SK-N-DZ (cell line): ENCODE measurements at regions not wholly inside any gene's neighbourhood (a gene's known extent, or its start where the extent isn't known, plus 50 kb on each side); places are given as distances from the start of the nearest gene placed in this dataset.
"Not testable (repeated sequence)": the region's sequence is repeated elsewhere in the genome, so short reads cannot be mapped to it uniquely, and the experiment has no call there.

Experiments used
- DNase-seq: peaks from one replicate; pipeline ENCODE4 v3.0.0-alpha.2; 2015; ENCODE audit warnings: low spot score

DNA sequence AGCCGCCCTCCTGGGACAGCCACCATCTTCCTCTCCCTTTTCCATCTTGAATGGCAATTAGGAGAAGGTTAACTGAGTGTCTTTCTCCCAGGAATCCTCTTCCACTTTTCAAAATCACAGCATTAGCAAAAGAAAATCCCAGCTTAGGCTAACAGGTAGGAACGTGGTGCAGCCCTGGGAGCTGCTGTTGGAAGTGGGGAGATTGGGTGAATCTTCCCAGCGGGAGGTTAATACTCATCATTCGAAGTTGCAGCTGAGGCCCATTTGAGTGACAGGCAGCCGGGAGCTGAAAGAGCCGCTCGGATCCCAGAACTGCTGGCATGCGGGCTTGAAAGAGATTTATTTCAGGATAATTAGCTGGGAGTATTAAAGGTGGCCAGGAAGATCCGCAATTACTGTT lies 306.0 kb downstream of the BCL11A start:
- no peak for DNase-seq

DNA sequence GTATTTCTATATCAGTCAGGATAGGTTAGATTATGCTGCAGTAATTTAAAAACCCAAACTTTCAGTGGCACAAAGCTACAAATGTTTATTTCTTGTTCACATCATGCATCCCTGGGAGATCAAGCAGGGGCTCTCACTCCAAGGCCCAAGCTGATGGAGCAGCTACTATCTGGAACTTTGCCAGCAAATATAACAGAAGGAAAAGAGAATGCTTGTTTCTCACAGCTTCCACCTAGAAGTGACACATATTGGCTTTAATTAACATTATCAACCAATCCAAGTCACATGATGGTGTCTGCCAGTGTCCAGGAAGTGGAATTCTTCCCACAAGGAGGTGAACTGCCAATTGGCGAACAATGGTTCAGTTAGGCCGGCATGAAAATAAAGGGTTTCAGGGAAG lies 306.9 kb downstream of the BCL11A start:
- no peak for DNase-seq

DNA sequence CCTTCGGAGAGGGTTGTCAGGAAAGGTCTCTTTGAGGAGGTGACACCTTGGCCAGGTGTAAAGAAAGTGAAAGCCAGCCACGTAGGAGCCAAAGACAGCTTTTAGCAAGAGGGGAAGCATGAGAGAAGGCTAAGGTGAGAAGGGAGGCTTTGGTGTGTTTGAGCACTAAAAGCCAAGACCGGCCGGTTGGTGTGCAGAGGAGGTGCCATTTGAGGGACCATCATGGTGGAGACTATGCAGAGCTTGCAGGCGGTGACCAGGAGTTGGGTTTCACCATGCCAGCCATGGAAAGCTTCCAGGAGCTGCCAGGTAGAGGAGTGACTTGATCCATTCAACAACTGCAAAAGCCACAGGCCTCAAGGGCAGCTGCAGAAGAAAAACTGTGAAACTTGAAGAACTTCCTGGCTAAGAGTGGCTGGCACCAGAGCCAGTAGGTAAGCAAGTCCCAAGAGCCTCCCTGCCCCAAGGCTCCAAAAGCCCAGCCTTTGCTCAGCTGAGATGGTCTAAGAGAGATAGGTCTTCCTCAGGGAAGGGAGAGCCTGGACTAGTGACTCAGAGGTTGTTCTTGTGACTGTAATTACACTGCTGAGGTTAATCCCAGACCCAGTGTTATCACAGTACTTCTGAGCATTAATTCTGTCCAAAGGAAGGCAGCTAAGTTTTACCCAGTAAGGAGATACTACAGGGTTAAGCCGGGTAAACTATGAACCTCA lies 319.0 kb downstream of the BCL11A start:
- DNase-seq: no peak

DNA sequence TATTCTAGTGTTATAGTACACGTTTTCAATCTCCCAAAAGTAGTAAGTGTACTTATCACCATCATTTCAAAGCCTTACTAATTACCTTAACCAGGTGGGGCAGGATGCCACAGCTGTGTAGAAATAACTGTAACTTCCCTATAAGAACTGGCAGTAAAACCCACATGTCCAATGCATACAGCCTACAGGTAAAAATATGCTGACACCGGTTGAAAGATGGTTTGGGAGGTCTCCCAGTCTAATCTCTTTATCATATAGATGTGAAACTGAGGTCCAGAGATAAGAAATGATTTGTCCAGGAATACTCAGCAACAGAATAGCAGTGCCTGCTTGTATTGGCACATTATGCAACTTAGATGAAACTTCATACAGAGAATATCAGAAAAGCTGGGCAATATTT lies 322.9 kb downstream of the BCL11A start:
- no peak for DNase-seq

DNA sequence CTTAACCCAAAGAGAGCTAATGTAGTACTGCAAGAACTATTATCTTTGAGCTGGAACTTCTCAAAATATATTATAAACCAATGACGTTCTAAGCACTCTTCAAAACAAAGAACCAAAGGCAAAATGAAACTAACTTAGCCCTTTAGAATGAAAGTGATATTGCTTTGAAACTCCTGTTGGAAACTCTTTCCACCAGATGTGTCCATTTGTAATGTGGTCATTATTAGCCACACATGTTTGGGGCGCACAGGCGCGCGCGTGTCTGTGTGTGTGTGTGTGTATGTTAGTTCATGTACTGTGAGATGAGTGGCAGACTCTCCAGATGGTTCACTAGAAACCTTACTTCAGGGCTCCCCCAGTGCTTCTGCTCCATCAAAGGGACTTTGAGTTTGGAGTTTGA lies 323.4 kb downstream of the BCL11A start:
- DNase-seq: no peak

DNA sequence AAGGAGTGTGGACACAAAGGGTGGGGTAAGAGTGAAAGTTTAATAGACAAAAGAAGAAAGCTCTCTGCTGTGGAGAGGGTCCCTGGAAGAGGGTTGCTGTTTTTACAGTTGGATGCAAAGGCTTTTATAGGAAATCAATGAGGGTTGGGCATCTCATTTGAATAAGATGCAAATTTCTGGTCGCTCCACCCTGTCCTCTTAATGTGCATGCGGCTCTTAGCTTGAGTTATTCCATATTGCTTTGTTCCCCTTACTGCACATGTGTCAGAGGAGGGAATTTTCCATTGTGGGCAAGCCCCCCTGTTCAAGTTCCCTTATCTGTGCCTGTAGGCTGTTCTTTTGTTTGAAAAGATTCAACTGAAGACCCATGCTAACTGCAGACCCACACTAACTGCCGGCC lies 326.5 kb downstream of the BCL11A start:
- no peak for DNase-seq

DNA sequence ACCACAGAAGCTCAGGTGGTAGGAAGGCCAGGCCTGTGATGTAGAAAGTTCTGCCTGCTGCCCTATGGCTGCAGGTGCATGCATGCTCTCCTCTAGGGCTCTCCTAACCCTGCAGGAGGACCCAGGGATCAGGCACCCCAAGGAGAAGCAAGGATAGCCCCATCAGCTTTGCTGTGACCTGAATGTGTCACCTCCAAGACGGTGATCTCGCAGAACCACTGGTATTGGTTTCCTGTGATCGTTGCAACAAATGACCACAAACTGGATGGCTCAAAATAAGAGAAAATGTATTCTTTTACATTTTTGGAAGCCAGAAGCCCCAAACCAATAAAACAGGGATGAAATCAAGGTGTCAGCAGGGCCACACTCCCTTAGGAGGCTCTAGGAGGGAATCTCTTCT lies 327.3 kb downstream of the BCL11A start:
- no peak for DNase-seq

DNA sequence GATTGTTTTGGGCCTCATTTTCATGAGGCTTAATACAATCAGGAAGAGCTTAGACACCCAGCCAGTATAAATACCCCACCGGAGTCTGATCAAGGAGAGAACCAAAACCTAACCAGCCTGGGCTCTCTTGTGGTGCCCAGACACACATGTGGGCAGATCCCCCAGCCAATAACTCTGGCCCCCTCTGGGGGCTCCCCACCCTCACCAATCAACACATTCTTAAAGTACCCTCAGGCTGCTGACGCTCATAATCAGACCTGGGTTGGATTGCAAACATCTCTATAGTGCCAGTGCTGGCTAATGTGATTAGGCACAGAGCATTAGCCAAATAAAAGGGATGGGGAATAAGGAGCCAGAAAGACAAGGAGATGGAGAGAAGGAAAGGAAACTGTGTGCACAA lies 329.6 kb downstream of the BCL11A start:
- no peak for DNase-seq

DNA sequence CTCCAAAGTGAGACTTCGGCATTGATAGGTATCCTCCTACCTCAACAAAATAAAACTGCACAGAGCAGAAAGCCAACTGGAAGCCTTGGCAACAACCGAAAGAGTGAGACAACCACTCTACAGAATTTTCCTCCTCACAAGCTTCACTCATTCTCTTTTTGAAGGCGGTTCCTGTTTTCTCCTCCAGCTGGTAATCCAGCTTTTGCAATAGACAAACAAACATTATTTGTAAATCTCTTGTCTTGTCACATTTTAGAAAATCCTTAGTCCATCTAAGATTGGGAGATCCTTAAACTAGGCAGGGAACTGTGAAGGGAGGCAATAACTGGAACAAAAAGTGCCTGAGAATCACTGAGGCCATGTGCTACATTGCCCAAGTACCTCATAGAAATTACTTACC lies 332.4 kb downstream of the BCL11A start:
- no peak for DNase-seq

DNA sequence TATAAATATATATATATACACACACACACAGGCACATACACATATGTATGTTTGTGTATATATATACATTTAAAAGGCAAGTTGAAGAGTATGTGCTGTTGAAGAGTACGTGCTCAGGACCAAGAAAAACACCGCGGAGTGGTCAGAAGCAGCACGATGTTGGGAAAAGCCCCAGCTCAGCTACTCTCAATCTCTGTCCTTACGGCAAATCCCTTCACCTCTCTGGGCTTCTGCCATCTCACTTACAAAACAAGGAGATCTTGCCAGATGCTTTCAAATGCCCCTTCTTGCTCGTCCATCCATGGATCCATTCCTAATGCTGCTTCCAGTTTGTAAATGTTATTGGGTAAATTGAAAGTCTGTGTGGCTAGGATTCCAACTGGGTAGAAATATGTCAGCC lies 333.9 kb downstream of the BCL11A start:
- no peak for DNase-seq

DNA sequence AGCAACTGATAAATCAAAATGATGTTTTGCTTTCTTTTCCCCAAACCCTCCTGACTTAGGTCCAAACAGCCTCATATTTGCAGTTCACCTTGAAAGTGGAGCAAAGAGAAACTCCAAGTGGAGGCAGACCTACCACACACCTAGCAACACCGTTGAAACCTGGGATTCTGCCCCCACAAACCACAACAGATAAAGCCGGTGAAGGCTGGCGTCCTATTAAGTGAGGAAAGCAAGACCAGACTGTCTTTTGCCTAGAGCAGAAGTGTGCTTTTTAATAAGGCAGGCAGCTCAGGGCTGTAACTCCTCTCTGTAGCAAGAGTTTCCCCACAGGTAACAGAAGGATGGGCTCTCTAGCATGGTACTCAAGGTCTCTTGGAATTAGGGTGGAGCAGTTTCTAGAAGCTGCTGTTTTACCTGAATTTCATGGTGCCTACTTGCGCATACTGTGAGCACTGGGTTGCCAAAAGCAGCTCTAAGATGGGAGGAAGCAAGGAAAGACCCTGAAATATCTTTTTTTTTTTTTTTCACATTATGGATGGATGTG lies 336.9 kb downstream of the BCL11A start:
- DNase-seq: no peak

DNA sequence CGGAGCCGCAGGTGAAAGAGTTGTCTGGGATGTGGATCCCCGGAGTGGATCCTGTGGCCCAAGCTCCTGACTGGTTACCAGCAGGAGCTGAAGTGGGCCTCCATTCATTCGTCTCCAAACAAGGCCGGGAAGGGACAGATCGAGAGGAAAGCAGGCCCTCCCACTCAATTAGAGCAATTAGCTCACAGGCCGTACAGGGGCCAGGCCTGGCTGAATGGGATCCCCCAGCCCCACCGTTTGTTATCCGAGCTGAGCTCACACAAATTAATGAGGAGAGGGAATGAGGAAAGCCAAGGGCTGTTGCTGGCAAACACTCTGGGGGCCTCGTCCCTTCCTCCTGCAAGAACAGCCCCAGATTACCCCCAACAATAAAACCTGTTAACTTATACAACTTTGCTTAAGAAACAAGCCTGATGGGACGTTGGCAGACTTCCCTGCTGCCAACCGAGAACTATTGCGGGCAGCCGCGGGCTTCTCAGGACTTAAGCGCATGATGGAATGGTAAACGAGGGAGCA lies 338.0 kb downstream of the BCL11A start:
- DNase-seq: peak; percentile 13

DNA sequence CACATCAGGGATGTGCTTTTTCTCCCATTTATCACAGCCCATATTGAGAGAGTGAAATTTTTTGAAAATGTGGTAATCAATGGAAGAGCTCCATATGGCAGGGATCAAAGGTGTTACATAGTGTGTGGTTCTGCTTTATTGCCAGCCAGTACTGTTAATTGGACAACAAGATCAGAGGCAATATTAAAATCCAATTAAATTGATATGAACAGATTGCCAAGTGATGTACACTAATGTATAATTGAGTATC lies 338.9 kb downstream of the BCL11A start:
- DNase-seq: no peak

DNA sequence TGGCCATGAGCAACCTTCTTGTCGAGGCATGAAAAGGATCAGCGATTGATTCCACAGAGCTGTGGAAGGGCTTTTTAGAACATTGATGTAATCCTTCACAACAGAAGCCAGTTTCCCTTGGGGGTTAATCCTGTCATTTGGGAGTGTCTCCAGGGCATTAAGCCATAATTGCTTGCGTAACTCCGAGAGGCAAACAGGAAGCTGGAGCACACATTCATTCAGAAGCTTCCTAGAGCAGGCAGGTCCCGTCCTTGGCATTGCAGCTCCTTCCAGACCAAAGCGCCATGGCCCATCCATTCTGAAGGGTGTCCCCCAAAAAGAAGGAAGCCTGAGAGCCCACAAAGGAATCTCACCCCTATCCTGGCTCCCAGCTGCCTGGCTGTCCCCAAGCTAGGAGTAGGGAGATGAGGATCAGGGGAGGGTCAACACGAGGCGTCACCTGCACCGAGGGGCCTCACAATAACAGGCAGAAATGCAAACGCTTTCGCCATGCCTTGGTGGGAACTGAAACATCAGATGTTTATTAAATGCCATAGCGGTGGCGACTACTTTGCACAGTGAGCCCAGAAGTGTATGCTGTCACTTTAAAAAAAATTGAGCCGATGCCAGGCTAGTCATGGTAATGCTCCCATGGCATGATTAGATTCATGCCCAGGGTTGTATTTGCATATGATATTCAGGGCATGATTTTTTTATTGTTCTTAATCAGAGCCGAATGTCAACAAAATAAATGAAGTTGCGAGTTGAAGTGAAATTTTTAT lies 339.4 kb downstream of the BCL11A start:
- no peak for DNase-seq

DNA sequence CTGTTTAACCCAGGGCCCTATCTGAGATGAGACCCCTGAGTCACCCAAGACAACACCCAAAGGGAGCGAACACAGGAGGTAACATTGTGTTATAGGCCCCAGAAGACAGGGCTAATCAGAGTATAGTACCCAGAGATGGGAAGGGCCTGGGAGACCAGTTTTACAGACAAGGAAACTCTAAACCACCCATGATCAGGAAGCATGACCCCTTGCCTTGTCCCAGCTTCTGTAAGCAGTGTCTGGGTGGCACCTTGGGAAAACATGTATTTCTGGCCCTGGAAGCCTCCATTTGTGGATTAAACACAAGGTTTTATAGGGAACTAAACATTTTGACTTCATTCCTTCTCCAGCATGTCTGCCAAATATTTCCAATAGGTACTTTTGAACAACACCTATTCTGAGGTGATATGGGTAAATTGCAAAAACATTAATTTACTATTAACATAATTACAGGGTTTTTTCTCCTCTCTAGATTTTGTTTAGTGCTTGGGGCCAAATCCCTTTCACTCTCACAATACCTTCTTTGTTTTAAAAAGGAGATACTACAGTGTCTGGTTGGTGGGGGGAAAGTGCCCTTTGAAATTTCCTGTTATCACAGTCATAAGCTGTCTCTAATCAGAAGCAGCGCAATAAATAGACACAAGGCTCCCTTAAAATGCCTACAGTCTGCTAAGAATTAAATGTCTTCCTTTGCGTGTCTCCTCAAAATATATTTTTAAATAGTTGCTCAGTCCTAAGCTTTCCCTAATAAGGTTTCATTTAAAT lies 341.1 kb downstream of the BCL11A start:
- DNase-seq: no peak

DNA sequence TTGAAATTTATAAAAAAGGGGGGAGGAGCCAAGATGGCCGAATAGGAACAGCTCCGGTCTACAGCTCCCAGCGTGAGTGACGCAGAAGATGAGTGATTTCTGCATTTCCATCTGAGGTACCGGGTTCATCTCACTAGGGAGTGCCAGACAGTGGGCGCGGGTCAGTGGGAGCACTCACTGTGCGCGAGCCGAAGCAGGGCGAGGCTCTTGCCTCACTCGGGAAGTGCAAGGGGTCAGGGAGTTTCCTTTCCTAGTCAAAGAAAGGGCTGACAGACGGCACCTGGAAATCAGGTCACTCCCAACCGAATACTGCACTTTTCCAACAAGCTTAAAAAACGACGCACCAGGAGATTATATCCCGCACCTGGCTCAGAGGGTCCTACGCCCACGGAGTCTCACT lies 364.4 kb downstream of the BCL11A start:
- not testable (repeated sequence) for DNase-seq

DNA sequence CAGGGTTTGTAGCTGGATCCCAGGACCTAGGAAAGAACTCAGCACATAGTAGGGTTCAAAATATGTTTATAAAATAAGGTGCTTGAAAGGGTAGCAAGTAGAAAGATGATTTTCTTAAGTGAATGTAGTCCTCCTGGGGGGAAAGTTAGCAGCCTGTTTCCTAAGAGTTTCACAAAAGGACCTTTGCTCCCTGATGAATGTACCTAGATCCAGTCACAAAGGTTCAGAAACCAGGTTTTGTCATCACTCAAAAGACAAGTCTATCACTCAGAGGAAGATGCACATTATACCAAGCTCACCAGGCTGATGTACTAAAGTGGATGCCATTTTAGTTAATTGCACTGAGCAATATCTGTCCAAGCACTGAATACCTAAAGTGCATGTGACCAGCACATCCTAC lies 378.2 kb downstream of the BCL11A start:
- no peak for DNase-seq

DNA sequence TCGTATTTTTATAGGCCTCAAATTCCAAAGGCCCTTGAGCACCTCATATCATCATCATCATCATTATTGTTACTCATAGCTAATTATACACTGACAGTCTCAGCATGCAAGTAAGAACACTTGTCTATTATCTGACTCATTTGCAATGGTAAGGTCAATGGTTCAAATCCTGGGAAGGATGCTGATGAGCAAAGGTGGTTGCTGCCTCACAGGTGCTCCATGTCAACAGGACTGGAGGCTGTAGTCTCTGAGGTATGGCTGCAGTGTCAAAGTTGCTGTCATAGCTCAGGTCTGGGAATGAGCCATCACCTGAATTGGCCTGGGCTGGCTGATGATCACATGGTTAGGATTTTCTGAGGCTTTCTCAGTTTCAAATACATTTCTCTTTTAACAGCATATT lies 379.3 kb downstream of the BCL11A start:
- DNase-seq: no peak

DNA sequence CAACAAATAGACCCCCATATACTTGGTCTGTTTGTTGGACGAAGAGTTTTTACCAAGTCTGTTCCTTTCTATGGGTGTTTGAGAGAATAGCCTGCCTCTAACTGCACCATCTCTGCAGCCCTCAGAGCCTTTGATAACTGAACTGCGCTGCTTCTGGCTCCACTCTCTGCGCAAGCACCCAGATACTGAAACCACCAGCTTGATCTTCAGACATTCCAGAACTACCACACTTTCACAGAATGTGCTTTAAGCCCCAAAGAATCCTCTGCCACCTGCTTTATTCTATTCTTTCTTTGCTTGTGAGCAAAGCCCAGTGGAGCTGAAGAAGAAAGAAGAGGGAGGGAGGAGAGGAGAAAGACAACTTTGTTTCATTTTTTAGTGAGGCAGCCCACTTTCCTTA lies 380.7 kb downstream of the BCL11A start:
- no peak for DNase-seq

DNA sequence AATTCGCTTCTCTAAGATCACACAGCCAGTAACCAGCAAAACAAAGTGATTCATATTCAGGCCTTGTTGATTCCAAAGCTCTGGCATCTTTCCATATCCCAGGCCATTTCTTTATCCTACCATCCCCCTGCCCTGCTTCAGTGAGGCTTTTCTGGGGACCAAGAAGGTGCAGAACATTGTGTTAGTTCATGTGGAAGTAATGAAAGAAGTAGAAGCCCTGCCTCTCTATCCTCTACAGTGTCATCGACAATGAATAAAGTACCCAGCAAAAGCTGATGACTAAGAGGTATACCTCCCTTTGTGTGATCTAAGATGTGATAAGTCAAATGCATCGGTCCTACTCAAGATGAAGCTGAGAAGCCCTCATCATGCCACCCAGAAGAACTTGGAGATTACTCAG lies 383.2 kb downstream of the BCL11A start:
- no peak for DNase-seq

DNA sequence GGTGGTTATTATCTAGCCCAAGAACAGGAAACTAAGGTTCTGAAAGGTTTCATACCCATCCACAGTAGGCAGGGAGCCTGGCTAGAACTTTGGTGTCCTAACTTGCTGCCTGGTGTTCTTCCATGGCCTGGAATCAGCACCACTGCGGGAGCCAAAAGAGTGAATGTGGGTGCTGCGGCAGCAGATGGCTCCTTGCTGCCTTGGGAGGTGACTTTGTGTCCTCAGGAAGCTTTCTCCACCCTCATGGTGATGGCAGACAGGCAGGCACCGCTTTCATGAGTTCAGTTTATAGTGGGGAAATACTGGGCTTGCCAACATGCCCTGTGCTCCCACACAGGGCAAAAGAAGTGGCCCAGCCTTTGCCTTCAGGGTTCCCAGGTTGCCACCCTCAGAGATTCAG lies 385.2 kb downstream of the BCL11A start:
- no peak for DNase-seq

DNA sequence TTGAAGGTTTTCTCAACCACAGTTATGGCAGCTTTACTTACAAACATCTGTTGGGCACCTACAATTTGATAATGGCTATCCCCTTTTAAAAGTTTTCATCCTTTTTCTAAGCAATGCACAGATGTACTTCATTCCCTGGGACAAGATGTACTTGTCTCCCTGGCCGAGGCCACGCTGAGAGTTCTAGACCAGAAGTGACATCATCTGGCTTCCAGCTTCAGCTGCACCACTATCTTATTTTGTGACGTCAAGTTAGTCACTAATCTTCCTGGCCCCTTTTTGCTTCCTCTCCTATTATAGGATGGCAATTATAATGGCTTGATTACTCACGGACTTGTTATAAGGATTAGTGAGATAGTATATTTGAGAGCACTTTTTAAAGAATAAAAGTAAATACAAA lies 386.4 kb downstream of the BCL11A start:
- DNase-seq: no peak

DNA sequence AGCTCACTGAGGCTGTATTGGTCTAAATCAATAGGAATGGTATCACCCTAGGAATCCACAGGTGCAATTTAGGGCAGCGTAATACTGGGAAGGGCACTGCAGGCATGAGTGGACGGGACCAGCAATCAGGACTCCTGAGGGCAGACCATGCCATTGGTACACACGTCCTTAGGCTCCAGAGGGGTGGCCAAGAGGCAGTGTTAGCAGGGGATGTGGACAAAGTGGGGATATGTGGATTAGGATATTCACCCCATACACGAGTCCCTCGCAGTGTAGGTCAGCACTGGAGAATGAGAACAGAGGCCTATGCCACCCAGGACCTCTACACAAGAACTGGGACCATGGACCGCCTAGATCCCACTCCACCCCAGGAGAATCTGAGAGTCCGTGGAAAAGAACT lies 389.8 kb downstream of the BCL11A start:
- no peak for DNase-seq
